Osteocyte (in vitro differentiated cells): ENCODE measurements at regions not wholly inside any gene's neighbourhood (a gene's known extent, or its start where the extent isn't known, plus 50 kb on each side); places are given as distances from the start of the nearest gene placed in this dataset.

Source experiments
- DNase-seq: peaks from one replicate; pipeline ENCODE4 v3.0.0; 2021; ENCODE audit warnings: mixed read lengths; ENCODE audit not compliant: unreplicated experiment; ENCODE audit errors: extremely low spot score
- H3K27ac Mint-ChIP-seq: one replicate; pipeline ENCODE4 v1.8.0; 2021; ENCODE audit warnings: mild to moderate bottlenecking, mixed read lengths; ENCODE audit not compliant: unreplicated experiment
- H3K27me3 Mint-ChIP-seq: one replicate; pipeline ENCODE4 v1.8.0; 2021; ENCODE audit warnings: mixed read lengths; ENCODE audit not compliant: unreplicated experiment
- H3K36me3 Mint-ChIP-seq: one replicate; pipeline ENCODE4 v1.8.0; 2021; ENCODE audit warnings: mixed read lengths; ENCODE audit not compliant: unreplicated experiment
- H3K4me1 Mint-ChIP-seq: one replicate; pipeline ENCODE4 v1.8.0; 2021; ENCODE audit warnings: mixed read lengths; ENCODE audit not compliant: unreplicated experiment
- H3K4me3 Mint-ChIP-seq: one replicate; pipeline ENCODE4 v1.8.0; 2021; ENCODE audit warnings: mild to moderate bottlenecking, moderate library complexity, mixed read lengths; ENCODE audit not compliant: unreplicated experiment
- H3K9me3 Mint-ChIP-seq: one replicate; pipeline ENCODE4 v1.8.0; 2021; ENCODE audit warnings: mixed read lengths; ENCODE audit not compliant: unreplicated experiment
- CTCF ChIP-seq: fragments of 200-600 bp; sonication (generic); IDR thresholded peaks from 2 replicates; pipeline ENCODE4 v1.5.0; 2021; ENCODE audit warnings: antibody characterized with exemption, mild to moderate bottlenecking, moderate library complexity

- TF ChIP-seq CTCF = no peak
- Mint-ChIP-seq H3K9me3 (no peaks in the 10 kb centered on the region), H3K4me1 (peaks cover 10% of the 10 kb centered on the region), H3K4me3 (no peak overlapping the region), H3K36me3 (no peaks in the 10 kb centered on the region), H3K27ac (no peak overlapping the region), H3K27me3 (peaks cover 4% of the 10 kb centered on the region)
- no peak for DNase-seq
These were observed 124.4 kb upstream of the MSX2 start for GRCh38 chr5:174599992-174600391.

- H3K27ac Mint-ChIP-seq = no peak overlapping the region
- no peak for TF ChIP-seq CTCF
- H3K4me3 Mint-ChIP-seq = no peak overlapping the region
- no peaks in the 10 kb centered on the region for H3K9me3 Mint-ChIP-seq
- no peaks in the 10 kb centered on the region for H3K36me3 Mint-ChIP-seq
- no peak for DNase-seq
- H3K4me1 Mint-ChIP-seq = peaks cover 4% of the 10 kb centered on the region
- H3K27me3 Mint-ChIP-seq = peaks cover 4% of the 10 kb centered on the region
These were observed 122.4 kb upstream of the MSX2 start for GRCh38 chr5:174601946-174602345.

GRCh38 chr5:174606153-174606552 is 118.2 kb upstream of the MSX2 start:
- Mint-ChIP-seq H3K36me3 (no peaks in the 10 kb centered on the region), H3K27ac (no peak overlapping the region), H3K9me3 (no peaks in the 10 kb centered on the region), H3K4me1 (peaks cover 1% of the 10 kb centered on the region), H3K27me3 (no peaks in the 10 kb centered on the region), H3K4me3 (no peak overlapping the region)
- DNase-seq = no peak
- no peak for TF ChIP-seq CTCF

- H3K36me3 Mint-ChIP-seq = no peaks in the 10 kb centered on the region
- H3K27me3 Mint-ChIP-seq = no peaks in the 10 kb centered on the region
- H3K9me3 Mint-ChIP-seq = no peaks in the 10 kb centered on the region
- DNase-seq = no peak
- no peak overlapping the region for H3K4me3 Mint-ChIP-seq
- H3K27ac Mint-ChIP-seq = no peak overlapping the region
- peaks cover 1% of the 10 kb centered on the region for H3K4me1 Mint-ChIP-seq
- no peak for TF ChIP-seq CTCF
These were observed 117.7 kb upstream of the MSX2 start for GRCh38 chr5:174606646-174607045.

GRCh38 chr5:174607205-174607604 is 117.2 kb upstream of the MSX2 start:
- DNase-seq = no peak
- Mint-ChIP-seq H3K4me3 (no peak overlapping the region), H3K4me1 (peaks cover 1% of the 10 kb centered on the region), H3K36me3 (no peaks in the 10 kb centered on the region), H3K9me3 (no peaks in the 10 kb centered on the region), H3K27me3 (no peaks in the 10 kb centered on the region), H3K27ac (no peak overlapping the region)
- TF ChIP-seq CTCF = no peak
